Fibroblast of lung (primary cell): ENCODE measurements at regions not wholly inside any gene's neighbourhood (a gene's known extent, or its start where the extent isn't known, plus 50 kb on each side); places are given as distances from the start of the nearest gene placed in this dataset.

Experiments
- DNase-seq, 2 donors: peaks; one replicate each; pipeline versions ENCODE4 v3.0.0 to v3.0.0-alpha.2; 2010; ENCODE audit warnings: low read depth in 2 of 2
- H2AFZ ChIP-seq: 2 replicates; pipeline ENCODE4 v1.5.1; 2012; ENCODE audit warnings: low read length, control low read depth, inconsistent platforms
- H3K27ac ChIP-seq: 2 replicates; pipeline ENCODE4 v1.5.1; 2011; ENCODE audit warnings: low read length, control low read depth; ENCODE audit not compliant: insufficient read depth
- H3K27me3 ChIP-seq: 2 replicates; pipeline ENCODE4 v1.5.1; 2011; ENCODE audit warnings: mild to moderate bottlenecking, low read length; ENCODE audit not compliant: control insufficient read depth, insufficient read depth
- H3K36me3 ChIP-seq: 2 replicates; pipeline ENCODE4 v1.5.1; 2011; ENCODE audit warnings: low read length; ENCODE audit not compliant: control insufficient read depth, insufficient read depth
- H3K4me1 ChIP-seq: 2 replicates; pipeline ENCODE4 v1.5.1; 2011; ENCODE audit warnings: low read length; ENCODE audit not compliant: control insufficient read depth, insufficient read depth; ENCODE audit errors: extremely low read depth
- H3K4me2 ChIP-seq: 2 replicates; pipeline ENCODE4 v1.5.1; 2011; ENCODE audit warnings: low read length, control low read depth; ENCODE audit not compliant: insufficient read depth; ENCODE audit errors: extremely low read depth
- H3K4me3 ChIP-seq, 4 experiments: fragments of 200-600 bp in 1 of 4; sonication (generic) in 1 of 4; replicated peaks in 1 of 4; 2 replicates each; pipeline ENCODE4 v1.5.1; 2011 to 2016; ENCODE audit warnings: low read length in 4 of 4, low read depth in 3 of 4, mild to moderate bottlenecking in 3 of 4, control low read depth in 2 of 4, inconsistent platforms in 1 of 4, mixed read lengths in 1 of 4; ENCODE audit not compliant: insufficient read depth in 1 of 4; ENCODE audit errors: control extremely low read depth in 1 of 4
- H3K79me2 ChIP-seq: 2 replicates; pipeline ENCODE4 v1.5.1; 2012; ENCODE audit warnings: mild to moderate bottlenecking, low read length, inconsistent platforms; ENCODE audit not compliant: control insufficient read depth, insufficient read depth
- H3K9ac ChIP-seq: 2 replicates; pipeline ENCODE4 v1.5.1; 2011; ENCODE audit warnings: mild to moderate bottlenecking, low read length, control low read depth; ENCODE audit not compliant: insufficient read depth
- H3K9me3 ChIP-seq: 2 replicates; pipeline ENCODE4 v1.5.1; 2012; ENCODE audit warnings: low read depth, low read length; ENCODE audit not compliant: control insufficient read depth, insufficient read depth
- H4K20me1 ChIP-seq: 2 replicates; pipeline ENCODE4 v1.5.1; 2011; ENCODE audit warnings: low read length; ENCODE audit not compliant: control insufficient read depth, insufficient read depth; ENCODE audit errors: extremely low read depth
- EZH2 ChIP-seq: IDR thresholded peaks from 2 replicates; pipeline ENCODE4 v1.5.1; 2012; ENCODE audit warnings: low read length, control low read depth, mild to moderate bottlenecking; ENCODE audit errors: missing control alignments
- TF ChIP-seq, protein P1 (sequence below), 2 donors: IDR thresholded peaks in 1 of 2; conservative IDR thresholded peaks in 1 of 2; 1 replicate in 1 of 2; 2 replicates in 1 of 2; pipeline ENCODE4 v1.5.1; 2011 to 2012; ENCODE audit warnings: low read length in 2 of 2, control low read depth in 1 of 2, inconsistent platforms in 1 of 2, low read depth in 1 of 2, mild to moderate bottlenecking in 1 of 2

GRCh38 chr1:22295856-22296255, 153.0 kb upstream of the WNT4 start:
- Histone ChIP-seq H3K27me3 (peaks cover 9% of the 10 kb centered on the region), H3K9ac (no peak overlapping the region), H3K4me2 (no peak overlapping the region), H3K4me1 (no peaks in the 10 kb centered on the region), H2AFZ (no peak overlapping the region), H3K9me3 (no peaks in the 10 kb centered on the region), H4K20me1 (no peaks in the 10 kb centered on the region), H3K79me2 (no peaks in the 10 kb centered on the region), H3K36me3 (no peaks in the 10 kb centered on the region), H3K27ac (no peak overlapping the region), H3K4me3 (no peak overlapping the region)
- no peak for TF ChIP-seq EZH2
- TF ChIP-seq, protein P1, sequence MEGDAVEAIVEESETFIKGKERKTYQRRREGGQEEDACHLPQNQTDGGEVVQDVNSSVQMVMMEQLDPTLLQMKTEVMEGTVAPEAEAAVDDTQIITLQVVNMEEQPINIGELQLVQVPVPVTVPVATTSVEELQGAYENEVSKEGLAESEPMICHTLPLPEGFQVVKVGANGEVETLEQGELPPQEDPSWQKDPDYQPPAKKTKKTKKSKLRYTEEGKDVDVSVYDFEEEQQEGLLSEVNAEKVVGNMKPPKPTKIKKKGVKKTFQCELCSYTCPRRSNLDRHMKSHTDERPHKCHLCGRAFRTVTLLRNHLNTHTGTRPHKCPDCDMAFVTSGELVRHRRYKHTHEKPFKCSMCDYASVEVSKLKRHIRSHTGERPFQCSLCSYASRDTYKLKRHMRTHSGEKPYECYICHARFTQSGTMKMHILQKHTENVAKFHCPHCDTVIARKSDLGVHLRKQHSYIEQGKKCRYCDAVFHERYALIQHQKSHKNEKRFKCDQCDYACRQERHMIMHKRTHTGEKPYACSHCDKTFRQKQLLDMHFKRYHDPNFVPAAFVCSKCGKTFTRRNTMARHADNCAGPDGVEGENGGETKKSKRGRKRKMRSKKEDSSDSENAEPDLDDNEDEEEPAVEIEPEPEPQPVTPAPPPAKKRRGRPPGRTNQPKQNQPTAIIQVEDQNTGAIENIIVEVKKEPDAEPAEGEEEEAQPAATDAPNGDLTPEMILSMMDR (conservative IDR thresholded peaks at IDR 0.05 in 1 of 2, IDR thresholded peaks at IDR 0.05 in 1 of 2; ENCODE audit: low read depth in 1 of 2, low read length in 2 of 2): no peak
- no peak for DNase-seq

- no peaks in the 10 kb centered on the region for H3K79me2 ChIP-seq
- no peaks in the 10 kb centered on the region for H3K4me1 ChIP-seq
- no peak overlapping the region for H3K4me2 ChIP-seq
- no peak for DNase-seq
- no peak overlapping the region for H2AFZ ChIP-seq
- no peak overlapping the region for H3K27ac ChIP-seq
- no peaks in the 10 kb centered on the region for H3K9me3 ChIP-seq
- peaks cover 4% of the 10 kb centered on the region for H3K27me3 ChIP-seq
- H3K4me3 ChIP-seq: no peak overlapping the region
- H3K36me3 ChIP-seq: no peaks in the 10 kb centered on the region
- TF ChIP-seq, protein P1 (conservative IDR thresholded peaks at IDR 0.05 in 1 of 2, IDR thresholded peaks at IDR 0.05 in 1 of 2; ENCODE audit: low read depth in 1 of 2, low read length in 2 of 2): no peak
- no peak for TF ChIP-seq EZH2
- no peaks in the 10 kb centered on the region for H4K20me1 ChIP-seq
- no peak overlapping the region for H3K9ac ChIP-seq
These were observed 154.0 kb upstream of the WNT4 start for GRCh38 chr1:22296701-22297591.

DNA sequence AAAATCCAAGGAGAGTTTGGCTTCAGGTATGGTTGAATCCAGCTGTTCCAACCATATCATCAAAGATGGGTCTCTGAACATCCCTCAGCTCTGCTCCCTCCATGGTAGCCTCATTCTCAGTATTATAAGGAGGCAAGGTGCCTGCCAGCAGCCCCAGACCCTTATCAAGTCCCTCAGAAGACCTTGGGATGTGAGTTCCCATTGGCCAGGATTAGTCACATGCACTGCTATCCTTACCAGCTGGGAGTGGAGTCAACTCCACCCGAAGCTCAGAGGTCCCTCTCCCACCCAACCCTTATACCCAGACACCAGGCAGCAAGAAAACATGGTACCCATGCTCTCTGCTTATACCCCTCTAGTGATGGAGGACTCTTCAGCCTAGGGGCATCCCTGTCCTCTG, 153.7 kb upstream of the ZBTB40 start:
- H3K9ac ChIP-seq: no peak overlapping the region
- no peaks in the 10 kb centered on the region for H3K79me2 ChIP-seq
- H3K4me2 ChIP-seq: no peak overlapping the region
- TF ChIP-seq EZH2: no peak
- TF ChIP-seq, protein P1 (conservative IDR thresholded peaks at IDR 0.05 in 1 of 2, IDR thresholded peaks at IDR 0.05 in 1 of 2; ENCODE audit: low read depth in 1 of 2, low read length in 2 of 2): no peak
- H3K4me1 ChIP-seq: no peaks in the 10 kb centered on the region
- H3K27me3 ChIP-seq: peaks cover 4% of the 10 kb centered on the region
- DNase-seq: no peak
- no peaks in the 10 kb centered on the region for H3K36me3 ChIP-seq
- H2AFZ ChIP-seq: no peak overlapping the region
- no peaks in the 10 kb centered on the region for H4K20me1 ChIP-seq
- H3K27ac ChIP-seq: no peak overlapping the region
- no peaks in the 10 kb centered on the region for H3K9me3 ChIP-seq
- no peak overlapping the region for H3K4me3 ChIP-seq
